LHCN-M2 (cell line): ENCODE measurements at regions not wholly inside any gene's neighbourhood (a gene's known extent, or its start where the extent isn't known, plus 50 kb on each side); places are given as distances from the start of the nearest gene placed in this dataset.

Experiments
- DNase-seq: peaks from one replicate; pipeline ENCODE4 v3.0.0-alpha.2; 2012; ENCODE audit warnings: low read depth

DNA sequence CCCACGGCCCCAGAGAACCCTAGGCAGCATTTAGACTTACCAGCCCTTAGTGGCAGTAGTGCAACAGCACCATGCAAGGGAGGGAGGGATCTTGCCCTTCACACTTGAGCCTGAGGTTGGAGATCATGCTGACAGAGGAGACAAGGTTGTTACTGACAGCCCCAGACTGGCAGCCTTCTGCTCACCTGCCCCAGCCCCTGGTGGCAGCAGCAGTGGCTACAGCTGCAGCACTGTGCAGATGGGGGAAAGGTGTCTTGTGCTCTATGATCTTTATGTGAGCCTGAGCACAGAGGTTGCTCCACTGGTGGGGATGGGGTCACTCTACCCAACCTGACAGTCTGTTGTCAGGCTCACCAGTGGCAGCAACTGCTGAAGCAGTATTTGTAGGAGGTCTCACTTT, 501.2 kb upstream of the LRRTM4 start:
- DNase-seq: no peak

- no peak for DNase-seq
These were observed 502.8 kb upstream of the LRRTM4 start for GRCh38 chr2:78024996-78025395.

DNA sequence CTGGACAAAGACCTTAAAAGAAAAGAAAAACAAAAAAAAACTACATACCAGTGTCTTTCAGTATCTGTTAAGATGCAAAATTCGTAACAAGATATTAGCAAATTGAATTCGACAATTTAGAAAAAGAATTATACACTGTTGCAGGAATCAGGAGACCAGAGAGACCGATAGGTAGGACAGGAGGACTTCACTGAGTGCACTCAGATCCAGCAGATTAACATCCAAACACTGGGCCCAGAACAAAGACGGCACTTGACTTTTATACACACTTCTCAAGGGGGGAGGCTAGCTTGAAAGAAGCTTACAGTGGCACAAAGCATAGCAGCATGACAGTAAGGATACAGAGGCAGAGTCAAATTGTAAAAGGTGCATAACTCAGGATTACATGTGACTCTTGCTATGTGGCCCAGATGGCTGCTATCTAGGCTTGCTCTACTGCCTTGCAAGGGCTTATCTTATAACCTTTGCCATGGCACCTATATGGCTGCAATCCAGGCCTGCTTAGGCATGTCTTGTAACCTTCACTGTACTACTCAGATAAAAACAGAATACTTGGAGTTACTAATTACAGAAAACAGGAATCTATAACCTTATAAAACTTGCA, 507.3 kb upstream of the LRRTM4 start:
- no peak for DNase-seq

DNA sequence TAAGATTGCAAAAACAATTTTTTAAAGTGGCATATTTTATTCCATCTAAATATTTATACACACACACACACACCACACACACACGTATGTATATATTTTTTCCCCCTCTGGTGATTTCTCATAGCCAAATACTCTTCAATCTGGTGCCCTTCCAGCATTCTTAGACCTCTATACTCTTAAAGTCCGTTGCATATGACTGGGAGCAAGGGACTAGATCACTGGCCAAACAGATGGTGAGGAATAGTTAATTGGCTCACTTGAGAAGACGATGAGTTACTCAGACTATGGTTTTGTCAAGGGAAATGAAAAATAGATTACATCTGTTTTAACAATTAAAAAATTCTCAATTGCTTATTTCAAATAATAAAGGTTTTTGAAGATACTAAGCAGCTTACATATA, 512.5 kb upstream of the LRRTM4 start:
- DNase-seq: no peak

DNA sequence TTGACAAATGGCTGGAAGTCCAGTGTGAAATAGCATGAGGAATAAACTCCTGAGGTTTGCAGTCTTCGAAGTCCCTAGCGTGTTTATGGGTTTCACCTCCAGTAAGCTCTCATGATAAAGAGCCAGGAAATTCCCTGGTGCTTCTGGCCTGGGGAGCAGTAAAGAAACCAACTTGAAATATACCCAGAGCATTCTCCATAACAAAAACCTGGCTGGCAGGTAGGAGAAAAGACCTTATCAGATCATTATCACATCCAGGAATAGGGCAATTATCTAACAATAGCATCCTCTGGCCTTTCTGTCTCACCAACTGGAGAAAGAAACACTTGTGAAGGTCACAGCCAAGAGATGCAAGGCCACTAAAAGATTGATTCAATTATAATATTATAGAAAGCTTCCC, 513.6 kb upstream of the LRRTM4 start:
- no peak for DNase-seq

- no peak for DNase-seq
These were observed 529.3 kb upstream of the LRRTM4 start for GRCh38 chr2:78051480-78051879.

GRCh38 chr2:78056976-78057375, 534.8 kb upstream of the LRRTM4 start:
- DNase-seq: no peak

DNA sequence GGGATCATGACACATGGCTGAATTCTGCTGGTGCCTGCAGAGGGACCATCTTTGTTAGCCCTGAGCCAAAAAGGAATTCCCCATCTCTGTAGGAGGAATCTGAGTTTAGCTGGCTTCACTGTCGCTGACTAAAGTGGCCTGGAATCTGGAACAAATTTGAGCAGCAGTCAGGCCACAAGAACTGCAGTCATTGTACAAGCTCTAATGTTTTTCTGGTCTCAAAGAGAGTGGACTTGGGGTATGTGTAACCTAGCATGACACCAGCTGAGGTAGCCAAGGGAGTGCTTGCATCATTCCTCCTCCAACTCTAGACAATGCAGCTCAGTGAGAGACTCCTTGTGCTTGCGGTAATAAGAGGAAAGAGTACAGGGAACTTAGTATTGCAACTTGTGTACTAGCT, 539.1 kb upstream of the LRRTM4 start:
- DNase-seq: no peak

DNA sequence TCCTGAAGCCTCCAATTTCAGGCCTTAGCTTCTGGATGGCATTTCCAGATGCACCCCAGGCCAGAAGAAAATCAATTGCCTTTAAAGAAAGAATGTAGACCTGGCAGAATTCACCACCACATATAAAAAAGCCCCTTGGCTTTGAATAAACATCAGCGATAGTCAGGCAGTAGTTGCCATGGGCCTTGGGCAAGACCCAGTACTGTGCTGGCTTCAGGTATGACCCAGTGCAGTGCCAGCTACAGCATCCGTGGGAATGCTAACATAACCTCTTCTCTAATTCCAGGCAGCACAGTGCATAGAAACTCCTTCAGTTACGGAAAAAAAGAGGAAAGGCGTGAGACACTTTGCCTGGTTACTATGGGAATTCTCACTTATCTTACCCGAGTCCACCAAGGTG, 539.6 kb upstream of the LRRTM4 start:
- no peak for DNase-seq

GRCh38 chr2:78063246-78064020, 541.3 kb upstream of the LRRTM4 start:
- DNase-seq: no peak

- no peak for DNase-seq
These were observed 543.2 kb upstream of the LRRTM4 start for GRCh38 chr2:78065366-78065765.

DNA sequence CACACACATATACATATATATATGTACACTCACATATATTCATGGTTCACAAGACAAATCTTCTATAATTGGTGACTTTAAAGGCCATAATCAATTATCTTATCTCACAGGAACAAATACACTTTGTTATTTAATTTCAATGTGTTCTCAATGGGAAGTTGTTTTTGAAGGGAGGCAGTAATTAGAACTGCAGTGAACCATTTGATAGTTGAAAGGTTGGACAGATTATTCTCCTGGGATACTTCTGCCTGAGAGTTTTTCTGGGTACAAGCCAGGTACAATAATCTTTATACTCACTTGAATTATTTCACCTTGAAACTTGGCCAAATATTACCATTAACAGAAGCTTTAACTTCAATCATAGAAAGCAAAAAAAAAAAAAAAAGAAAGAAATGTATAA, 546.6 kb upstream of the LRRTM4 start:
- no peak for DNase-seq

DNA sequence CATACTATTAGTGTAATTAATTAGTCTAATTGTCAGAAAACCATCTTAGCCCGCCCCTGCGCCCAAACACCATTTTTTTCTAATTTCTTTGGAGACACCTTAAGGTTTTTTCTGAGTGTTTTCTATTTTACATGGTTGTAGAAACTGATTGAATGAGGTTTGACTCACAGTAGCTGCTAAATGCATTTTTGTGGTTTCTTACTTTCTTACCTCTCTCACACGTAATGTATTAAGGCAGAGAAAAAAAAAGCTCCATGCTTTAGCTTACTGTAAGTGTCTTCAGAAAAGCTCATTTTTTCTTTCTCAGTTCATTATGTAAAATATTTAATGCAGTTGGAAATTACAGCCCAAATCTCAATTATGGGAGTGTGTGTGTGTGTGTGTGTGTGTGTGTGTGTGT, 548.5 kb upstream of the LRRTM4 start:
- no peak for DNase-seq

- no peak for DNase-seq
These were observed 555.5 kb upstream of the LRRTM4 start for GRCh38 chr2:78077633-78078032.

DNA sequence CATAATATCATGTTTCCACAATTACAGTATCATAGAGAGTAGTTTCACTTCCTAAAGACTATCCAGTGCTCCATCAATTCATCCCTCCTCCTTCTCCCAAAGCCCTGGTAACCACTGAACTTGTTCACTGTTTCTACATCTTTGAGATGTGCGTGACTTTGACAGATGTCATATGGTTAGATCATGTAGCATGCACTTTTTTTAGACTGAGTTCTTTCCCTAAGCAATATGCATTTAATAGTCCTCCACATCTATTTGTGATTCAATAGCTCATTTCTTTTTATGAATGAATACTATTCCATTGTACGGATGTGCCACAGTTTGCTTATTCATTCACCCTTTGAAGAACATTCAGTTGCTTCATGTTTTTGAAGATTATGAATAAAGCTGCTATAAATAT, 560.4 kb upstream of the LRRTM4 start:
- DNase-seq: no peak

- DNase-seq: no peak
These were observed 571.3 kb upstream of the LRRTM4 start for GRCh38 chr2:78093436-78093835.

GRCh38 chr2:78109272-78109671, 587.1 kb upstream of the LRRTM4 start:
- DNase-seq: no peak

- no peak for DNase-seq
These were observed 593.1 kb upstream of the LRRTM4 start for GRCh38 chr2:78115291-78115690.

DNA sequence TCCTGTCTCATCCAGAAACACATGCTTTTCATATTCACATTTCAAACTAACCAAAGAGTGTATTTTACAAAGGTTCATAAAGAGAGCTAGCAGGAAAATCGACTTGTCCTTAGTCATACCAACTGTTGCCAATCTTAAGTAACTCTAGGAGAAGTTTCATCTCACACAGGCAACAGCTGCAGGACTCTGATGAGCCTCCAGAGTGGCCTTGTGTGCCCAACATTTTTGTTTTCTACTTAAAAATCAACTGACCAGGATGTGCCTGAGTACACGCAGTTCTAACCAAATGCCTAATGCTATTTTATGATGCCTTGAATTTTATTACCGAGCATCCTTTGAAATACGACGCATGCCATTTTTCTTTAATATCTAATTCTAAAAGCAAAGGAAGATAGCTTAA, 595.9 kb upstream of the LRRTM4 start:
- peak; percentile 85 for DNase-seq

DNA sequence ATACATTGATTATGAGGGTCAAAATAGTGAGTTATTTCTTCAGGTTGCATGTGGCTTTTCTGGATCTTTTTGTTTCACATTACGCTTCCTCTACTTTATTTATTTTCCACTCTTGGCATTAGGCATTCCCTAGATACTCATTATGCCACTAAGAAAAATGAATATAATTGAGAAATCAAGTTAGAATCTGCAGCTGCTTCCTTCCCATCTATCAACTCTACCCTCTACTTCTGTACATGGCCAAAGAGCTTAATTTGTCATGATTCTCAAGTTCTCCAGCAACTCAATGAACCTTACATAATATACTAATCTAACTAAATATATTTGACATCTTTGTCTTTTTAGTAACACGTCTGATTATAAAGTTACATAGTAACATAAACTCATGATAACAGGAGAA, 598.1 kb upstream of the LRRTM4 start:
- DNase-seq: peak; percentile 14

DNA sequence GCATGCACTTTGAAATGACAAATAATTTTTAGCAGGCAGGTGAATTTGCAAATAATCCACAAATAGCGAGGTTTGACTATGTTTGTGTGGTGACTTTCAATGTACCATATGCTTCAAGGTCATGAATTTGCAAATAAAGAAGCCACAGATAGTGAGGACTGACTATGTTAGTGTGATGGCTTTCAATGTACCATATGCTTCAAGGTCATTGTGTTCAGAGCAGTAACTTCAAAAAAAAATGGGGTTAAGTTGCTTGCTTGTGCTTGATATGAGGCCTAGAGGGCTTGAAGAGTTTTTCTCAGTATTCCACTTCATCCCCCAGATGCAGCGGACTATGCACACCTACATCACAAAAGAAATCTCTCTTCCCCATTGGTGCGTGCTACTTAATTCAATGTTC, 602.9 kb upstream of the LRRTM4 start:
- DNase-seq: no peak

DNA sequence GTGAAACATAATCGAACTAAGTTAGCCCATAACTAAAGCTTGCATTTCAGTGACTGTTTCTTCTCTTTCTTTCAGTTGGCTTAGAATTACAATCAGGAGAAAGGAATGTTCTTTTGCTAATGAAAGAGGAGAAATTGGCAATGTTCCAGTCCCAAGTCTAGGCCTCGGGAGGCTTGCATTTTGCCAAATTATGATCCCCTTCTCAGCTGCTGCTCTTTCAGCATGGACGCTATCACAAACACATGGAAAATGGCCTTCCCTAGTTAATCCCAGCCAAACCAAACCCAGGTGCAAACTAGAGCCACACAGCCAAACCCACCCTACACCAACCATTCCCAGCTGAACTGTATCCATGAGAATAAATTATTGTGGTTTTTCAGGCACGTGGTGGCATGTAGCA, 605.2 kb upstream of the LRRTM4 start:
- peak; percentile 77 for DNase-seq
